Stimulated activated CD4-positive, alpha-beta T cell treated with anti-CD3 and anti-CD28 coated beads, Interleukin-4, amount 100 ng/mL, for 1 hour (primary cell): ENCODE measurements at regions not wholly inside any gene's neighbourhood (a gene's known extent, or its start where the extent isn't known, plus 50 kb on each side); places are given as distances from the start of the nearest gene placed in this dataset.

ENCODE experiments used
- DNase-seq: peaks from one replicate; pipeline ENCODE4 v3.0.0-alpha.2; 2020

GRCh38 chr12:27180906-27181505 lies 63.1 kb upstream of the STK38L start:
- no peak for DNase-seq

- DNase-seq, result no peak
Observed at GRCh38 chr12:27183342-27183741, 60.7 kb upstream of the STK38L start.

- no peak for DNase-seq
Observed at GRCh38 chr12:27185234-27186021, 58.7 kb upstream of the STK38L start.

- no peak for DNase-seq
Observed at GRCh38 chr12:27186022-27186839, 57.9 kb upstream of the STK38L start.

GRCh38 chr12:27187697-27188096 lies 56.4 kb upstream of the STK38L start:
- DNase-seq, result no peak

- DNase-seq, result no peak
Observed at GRCh38 chr12:27190761-27191160, 53.3 kb upstream of the STK38L start.

- no peak for DNase-seq
Observed at GRCh38 chr12:27191531-27191930, 52.6 kb upstream of the STK38L start.

GRCh38 chr12:27192118-27192802 lies 51.8 kb upstream of the STK38L start:
- no peak for DNase-seq

GRCh38 chr12:27193106-27193505 lies 51.0 kb upstream of the STK38L start:
- DNase-seq, result no peak

- DNase-seq, result no peak
Observed at GRCh38 chr12:27193854-27194544, 50.1 kb upstream of the STK38L start.
